ENCODE measurements at regions not wholly inside any gene's neighbourhood (a gene's known extent, or its start where the extent isn't known, plus 50 kb on each side); places are given as distances from the start of the nearest gene placed in this dataset.

DNA sequence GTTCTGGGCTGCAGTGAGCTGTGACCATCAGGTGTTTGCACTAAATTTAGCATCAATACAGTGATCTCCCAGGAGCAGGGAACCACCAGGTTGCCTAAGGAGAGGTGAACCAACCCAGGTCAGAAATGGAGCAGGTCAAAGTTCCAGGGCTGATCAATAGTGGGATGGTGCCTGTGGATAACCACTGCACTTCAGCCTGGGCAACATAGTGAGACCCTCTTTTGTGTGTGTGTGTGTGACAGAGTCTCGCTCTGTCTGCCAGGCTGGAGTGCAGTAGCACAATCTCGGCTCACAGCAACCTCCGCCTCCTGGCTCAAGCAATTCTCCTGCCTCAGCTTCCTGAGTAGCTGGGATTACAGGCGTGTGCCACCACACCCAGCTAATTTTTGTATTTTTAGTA, 163.7 kb upstream of the SERTAD2 start:
- TF ChIP-seq, protein P1, sequence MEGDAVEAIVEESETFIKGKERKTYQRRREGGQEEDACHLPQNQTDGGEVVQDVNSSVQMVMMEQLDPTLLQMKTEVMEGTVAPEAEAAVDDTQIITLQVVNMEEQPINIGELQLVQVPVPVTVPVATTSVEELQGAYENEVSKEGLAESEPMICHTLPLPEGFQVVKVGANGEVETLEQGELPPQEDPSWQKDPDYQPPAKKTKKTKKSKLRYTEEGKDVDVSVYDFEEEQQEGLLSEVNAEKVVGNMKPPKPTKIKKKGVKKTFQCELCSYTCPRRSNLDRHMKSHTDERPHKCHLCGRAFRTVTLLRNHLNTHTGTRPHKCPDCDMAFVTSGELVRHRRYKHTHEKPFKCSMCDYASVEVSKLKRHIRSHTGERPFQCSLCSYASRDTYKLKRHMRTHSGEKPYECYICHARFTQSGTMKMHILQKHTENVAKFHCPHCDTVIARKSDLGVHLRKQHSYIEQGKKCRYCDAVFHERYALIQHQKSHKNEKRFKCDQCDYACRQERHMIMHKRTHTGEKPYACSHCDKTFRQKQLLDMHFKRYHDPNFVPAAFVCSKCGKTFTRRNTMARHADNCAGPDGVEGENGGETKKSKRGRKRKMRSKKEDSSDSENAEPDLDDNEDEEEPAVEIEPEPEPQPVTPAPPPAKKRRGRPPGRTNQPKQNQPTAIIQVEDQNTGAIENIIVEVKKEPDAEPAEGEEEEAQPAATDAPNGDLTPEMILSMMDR (IDR thresholded peaks at IDR 0.05) = no peak
- TF ChIP-seq EP300 (IDR thresholded peaks at IDR 0.05) = no peak
